ENCODE measurements at regions not wholly inside any gene's neighbourhood (a gene's known extent, or its start where the extent isn't known, plus 50 kb on each side); places are given as distances from the start of the nearest gene placed in this dataset.
A peak's percentile ranks its signal among the peaks of the same experiment; 100 is the strongest.

DNA sequence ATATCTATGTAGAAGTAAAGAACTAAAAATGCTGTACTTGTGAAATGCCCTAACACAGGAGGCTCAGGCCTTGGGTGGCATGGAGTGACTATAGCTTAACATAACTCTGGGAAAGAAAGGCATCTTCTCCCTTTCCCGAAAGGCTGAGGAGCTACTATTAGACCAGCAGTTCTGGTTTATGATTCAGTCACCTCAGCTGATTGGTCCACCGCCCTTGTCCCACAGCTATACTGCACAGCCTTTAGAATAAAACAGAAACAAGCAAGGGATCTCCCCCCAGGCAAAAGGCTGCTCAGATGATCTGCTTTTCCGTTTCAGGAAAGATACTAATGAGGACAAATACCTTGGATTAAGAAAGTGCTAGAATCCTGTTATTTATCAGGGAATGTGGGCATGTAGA is 171.3 kb downstream of the SNCA start:
- no peak for DNase-seq (ENCODE audit: low read depth in 3 of 3, low spot score in 2 of 3)

DNA sequence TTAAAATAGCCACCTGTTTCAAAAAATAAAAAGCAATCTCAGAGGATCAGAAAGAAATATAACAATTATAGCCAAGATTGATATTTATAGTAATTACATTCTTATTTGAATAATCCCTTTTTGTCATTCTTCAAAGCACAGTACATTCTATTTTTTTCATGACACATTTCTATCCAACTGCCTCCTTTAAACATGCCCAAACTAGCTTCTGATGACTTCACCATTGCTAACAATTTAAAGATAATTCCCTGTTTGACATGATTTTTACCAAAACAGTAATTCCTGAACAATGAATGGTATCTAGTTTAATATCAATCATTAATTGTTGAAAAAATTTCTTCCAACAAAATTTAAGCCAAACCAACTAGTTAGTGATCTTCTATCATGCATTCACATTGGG is 172.4 kb downstream of the SNCA start:
- DNase-seq (ENCODE audit: low read depth in 3 of 3, low spot score in 2 of 3), result no peak

DNA sequence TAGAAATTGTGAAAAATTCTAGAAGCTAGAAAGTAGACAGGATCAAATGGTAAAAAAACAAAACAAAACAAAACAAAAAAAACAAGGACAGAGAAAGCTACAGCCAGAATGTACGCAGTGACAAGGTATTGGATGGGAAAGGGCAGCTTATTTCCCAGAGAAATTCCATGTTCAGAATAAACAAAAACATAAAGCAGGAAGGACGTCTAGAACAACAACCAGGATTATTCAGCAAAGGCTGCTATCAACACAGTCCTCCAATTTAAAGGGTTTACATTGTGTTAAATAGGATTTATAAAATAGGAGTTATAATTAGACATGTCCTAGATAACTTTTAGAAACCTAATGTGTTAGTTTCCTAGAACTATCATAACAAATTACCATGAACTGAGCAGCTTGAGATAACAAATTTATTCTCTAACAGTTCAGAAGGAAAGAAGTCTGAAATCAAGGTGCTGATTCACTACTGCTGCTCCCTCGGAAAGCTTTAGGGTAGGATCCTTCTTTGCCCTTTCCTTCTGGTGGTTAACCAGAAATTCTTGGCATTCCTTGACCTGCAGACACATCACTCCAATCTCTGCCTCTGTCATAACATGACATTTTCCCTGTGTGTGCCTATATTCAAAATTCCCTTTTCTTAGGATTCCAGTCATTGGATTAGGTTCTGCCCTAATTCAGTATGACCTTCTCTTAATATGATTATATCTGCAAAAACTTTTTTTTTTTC is 175.6 kb downstream of the SNCA start:
- DNase-seq (ENCODE audit: low read depth in 3 of 3, low spot score in 2 of 3), result no peak

- DNase-seq (ENCODE audit: low read depth in 3 of 3, low spot score in 2 of 3), result no peak
Observed at GRCh38 chr4:89660444-89661172, 176.4 kb downstream of the SNCA start.

- no peak for DNase-seq (ENCODE audit: low read depth in 3 of 3, low spot score in 2 of 3)
Observed at GRCh38 chr4:89658701-89659024, 178.3 kb downstream of the SNCA start.

DNA sequence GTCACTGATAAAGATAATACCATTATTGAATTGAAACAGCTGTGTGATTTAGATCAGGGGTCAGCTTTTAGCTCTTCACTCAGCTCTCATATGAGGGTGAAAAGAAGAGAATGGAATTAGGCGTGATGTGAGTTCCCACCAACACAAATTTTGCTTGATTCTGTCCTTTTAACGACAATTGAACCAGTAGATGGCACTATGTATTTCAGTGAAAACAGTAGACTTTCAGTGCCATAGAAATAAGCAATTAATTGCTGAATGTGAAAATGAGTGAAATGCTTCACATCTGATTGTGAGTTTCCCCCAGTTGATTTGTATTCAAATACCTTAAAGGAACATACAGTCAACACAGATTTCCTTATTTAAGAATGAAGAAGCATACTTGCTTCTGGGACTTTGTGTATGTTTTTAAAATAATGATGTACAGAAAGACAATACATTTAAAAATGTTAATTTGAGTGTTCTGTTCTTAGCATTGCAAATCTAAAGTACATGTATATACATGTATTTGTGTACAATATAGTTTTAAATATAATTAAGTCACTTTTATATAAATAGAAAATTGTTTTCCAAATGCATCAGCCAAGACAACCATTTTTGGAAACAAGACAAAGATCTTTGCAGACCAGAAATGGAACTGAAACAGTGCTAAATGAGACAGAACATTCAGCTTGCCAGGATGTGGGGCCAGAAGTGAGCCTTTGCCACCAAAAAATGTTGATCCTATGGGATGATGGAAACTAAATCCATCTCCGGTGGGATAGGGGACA is 178.8 kb downstream of the SNCA start:
- no peak for DNase-seq (ENCODE audit: low read depth in 3 of 3, low spot score in 2 of 3)

GRCh38 chr4:89653012-89653411 is 183.9 kb downstream of the SNCA start:
- DNase-seq (ENCODE audit: low read depth in 3 of 3, low spot score in 2 of 3), result no peak

GRCh38 chr4:89645482-89645881 is 191.5 kb downstream of the SNCA start:
- no peak for DNase-seq (ENCODE audit: low read depth in 3 of 3, low spot score in 2 of 3)

GRCh38 chr4:89641367-89641687 is 195.6 kb downstream of the SNCA start:
- DNase-seq (ENCODE audit: low read depth in 3 of 3, low spot score in 2 of 3), result no peak

DNA sequence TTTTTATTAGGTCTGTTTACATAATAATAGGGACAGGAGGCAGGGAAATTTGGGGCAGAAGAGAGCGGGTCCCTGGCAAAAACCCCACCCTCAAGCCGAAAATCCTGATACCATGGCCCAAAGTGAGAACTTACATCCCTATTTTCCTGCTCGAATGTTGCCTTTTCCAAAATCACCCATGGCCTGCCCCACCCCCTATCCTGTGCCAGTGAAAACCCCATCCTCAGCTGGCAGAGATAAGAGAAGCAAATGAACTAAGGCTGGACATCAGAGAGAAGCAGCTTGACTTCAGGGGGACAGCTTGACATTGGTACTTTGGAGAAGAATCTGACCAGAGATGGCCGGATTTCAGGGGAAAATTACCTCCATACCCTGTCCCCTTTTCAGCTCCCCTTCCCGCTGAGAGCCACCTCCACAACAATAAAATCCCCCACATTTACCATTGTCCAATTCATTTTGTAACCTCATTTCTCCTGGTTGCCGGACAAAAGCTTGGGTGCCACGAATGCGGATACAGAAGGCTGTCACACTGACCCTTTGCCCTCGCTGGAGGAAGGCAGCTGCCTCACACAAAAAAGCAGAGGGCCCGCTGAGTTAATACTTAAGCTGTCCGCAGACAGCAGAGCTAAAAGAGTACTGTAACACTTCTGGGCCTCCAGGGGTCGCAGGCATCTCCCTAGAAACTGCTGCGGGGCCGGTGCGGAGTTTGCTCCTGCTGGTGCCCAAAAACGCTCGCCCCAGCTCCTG is 196.2 kb downstream of the SNCA start:
- DNase-seq (ENCODE audit: low read depth in 3 of 3, low spot score in 2 of 3), result peak in 2 of 3 donors; percentile 21 to 31

DNA sequence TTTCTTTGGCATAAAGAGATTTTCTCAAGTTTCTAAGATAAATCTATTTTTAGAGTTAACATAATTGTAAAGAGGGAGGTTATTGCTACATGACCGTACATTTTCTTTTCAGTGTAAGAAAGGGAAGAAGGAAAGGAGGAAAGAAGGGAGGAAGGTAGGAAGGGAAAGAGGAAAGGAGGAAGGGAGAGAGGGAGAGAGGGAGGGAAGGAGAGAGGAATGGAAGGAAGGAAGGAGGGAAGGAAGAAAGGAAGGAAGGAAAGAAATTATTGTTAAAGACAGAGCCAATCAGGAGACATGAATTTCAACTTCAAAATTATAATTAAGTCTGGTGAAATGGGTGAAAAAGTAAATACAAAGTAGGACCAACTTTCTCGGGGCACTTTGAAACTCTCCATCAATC is 197.6 kb downstream of the SNCA start:
- no peak for DNase-seq (ENCODE audit: low read depth in 3 of 3, low spot score in 2 of 3)

DNA sequence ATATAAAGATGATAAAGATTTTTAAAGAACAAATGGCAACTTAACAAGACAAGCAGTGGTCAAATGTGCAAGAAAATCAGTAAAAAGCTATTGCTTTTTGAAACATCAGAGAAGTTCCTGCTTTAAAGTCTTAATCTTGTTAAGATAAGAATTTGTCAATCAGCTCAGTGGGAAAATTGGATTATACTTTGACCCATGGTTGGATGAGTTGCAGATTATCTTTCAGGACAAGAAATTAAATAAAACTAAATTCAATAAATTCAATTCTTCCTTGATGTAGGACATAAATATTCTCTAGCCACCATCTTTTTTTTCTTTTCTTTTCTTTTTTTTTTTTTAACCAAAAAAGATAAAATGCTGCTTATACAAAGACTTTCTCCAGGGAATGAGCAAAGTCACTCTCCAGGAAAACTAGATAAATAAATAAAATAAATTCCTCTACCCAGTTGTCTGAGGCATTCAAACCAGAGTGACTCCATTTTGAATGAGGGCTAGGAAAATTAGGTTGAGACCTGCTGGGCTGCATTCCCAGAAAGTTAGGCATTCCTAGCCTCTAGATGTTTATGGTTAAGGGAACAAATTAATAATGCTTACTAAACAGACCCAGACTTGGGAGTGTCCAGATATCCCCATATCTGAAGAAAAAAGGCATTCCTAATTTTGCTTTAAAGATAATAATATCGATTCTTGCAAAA is 211.2 kb downstream of the SNCA start:
- no peak for DNase-seq (ENCODE audit: low read depth in 3 of 3, low spot score in 2 of 3)

GRCh38 chr4:89619206-89619962 is 217.6 kb downstream of the SNCA start:
- no peak for DNase-seq (ENCODE audit: low read depth in 3 of 3, low spot score in 2 of 3)

GRCh38 chr4:89618151-89618550 is 218.8 kb downstream of the SNCA start:
- no peak for DNase-seq (ENCODE audit: low read depth in 3 of 3, low spot score in 2 of 3)

DNA sequence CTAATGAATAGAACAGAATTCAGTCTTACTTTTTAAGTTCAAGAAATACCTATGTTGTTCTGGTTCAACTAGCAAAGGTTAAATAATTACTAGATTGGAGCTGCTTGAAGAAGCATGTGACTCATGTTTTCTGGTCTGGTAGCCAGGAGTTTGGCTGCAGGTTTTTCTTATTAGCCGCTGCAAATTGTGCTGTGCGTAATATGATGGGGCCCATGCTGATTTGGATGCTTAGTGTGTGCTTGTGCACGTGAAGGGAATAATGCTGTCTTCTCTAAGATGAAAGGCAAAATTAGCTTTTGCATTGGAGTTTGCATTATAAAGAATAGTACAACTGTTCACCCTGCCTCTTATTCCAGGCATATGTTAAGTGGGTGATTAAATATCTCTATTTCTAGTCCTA is 219.6 kb downstream of the SNCA start:
- no peak for DNase-seq (ENCODE audit: low read depth in 3 of 3, low spot score in 2 of 3)

- DNase-seq (ENCODE audit: low read depth in 3 of 3, low spot score in 2 of 3), result no peak
Observed at GRCh38 chr4:89616382-89616781, 220.6 kb downstream of the SNCA start.

DNA sequence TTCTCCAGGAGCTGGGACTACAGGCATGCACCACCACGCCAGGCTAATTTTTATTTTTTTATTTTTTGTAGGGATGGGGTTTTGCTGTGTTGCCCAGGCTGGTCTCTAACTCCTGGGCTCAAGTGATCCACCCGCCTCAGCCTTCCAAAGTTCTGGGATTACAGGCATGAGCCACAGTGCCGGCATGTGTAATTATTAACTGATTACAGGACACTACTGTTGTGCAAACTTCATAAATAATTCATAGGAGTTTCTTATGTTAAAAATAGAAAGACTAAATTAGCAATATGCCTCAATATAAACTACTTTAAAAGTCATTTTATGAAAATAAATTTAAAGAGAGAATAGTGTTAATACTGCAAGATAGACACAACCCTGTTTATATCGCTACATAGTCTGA is 221.9 kb downstream of the SNCA start:
- no peak for DNase-seq (ENCODE audit: low read depth in 3 of 3, low spot score in 2 of 3)

GRCh38 chr4:89614155-89614554 is 222.8 kb downstream of the SNCA start:
- DNase-seq (ENCODE audit: low read depth in 3 of 3, low spot score in 2 of 3), result no peak

DNA sequence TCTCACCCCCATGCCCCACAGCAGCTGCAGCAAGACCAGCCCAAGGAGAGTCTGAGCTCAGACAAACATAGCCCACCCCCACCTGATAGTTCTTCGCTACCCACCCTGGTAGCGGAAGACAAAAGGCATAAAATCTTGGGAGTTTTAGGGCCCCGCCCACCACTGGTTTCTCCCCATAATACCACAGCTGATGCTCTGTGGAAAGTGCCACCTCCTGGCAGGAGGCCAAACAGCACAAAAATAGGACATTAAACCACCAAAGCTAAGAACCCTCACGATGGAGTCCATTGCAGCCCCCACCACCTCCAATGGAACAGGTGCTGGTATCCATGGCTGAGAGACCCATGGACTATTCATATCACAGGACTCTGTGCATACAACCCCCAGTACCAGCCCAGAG is 226.7 kb downstream of the SNCA start:
- no peak for DNase-seq (ENCODE audit: low read depth in 3 of 3, low spot score in 2 of 3)

DNA sequence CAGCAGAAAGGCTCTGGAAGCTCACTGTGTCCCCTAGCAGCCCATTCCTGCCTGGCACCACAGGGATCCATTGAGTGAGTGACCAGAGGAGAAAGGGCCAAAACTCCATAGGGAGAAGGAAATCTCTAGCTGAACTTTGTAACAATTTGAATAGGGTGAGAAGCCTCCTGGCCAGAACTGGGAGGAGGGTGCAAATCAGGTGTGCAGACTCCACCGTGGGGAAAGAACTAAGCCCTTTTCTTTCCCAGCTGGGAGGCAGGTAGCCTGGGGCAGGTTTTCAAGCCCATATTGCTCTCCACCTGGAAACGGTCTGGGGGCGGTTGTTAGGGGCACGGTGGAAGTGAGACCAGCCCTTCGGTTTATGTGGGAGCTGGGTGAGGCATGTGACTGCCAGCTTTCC is 227.2 kb downstream of the SNCA start:
- no peak for DNase-seq (ENCODE audit: low read depth in 3 of 3, low spot score in 2 of 3)
